IPS-20b (cell line): ENCODE measurements at regions not wholly inside any gene's neighbourhood (a gene's known extent, or its start where the extent isn't known, plus 50 kb on each side); places are given as distances from the start of the nearest gene placed in this dataset.

Experiments
- H3K27ac ChIP-seq: one replicate; pipeline ENCODE4 v1.5.1; 2013; ENCODE audit warnings: low read length
- H3K27me3 ChIP-seq: 2 replicates; pipeline ENCODE4 v1.6.1; 2013; ENCODE audit warnings: mild to moderate bottlenecking, low read length, inconsistent platforms; ENCODE audit not compliant: insufficient read depth
- H3K36me3 ChIP-seq: 2 replicates; pipeline ENCODE4 v1.6.1; 2013; ENCODE audit warnings: low read depth, mild to moderate bottlenecking, inconsistent platforms, low read length, moderate library complexity; ENCODE audit not compliant: insufficient read depth
- H3K4me1 ChIP-seq: 2 replicates; pipeline ENCODE4 v1.6.1; 2013; ENCODE audit warnings: mild to moderate bottlenecking, control low read depth, inconsistent platforms, low read length, moderate library complexity; ENCODE audit not compliant: insufficient read depth
- H3K4me3 ChIP-seq: 2 replicates; pipeline ENCODE4 v1.5.1; 2013; ENCODE audit warnings: mild to moderate bottlenecking, low read length, inconsistent platforms
- H3K9ac ChIP-seq: 2 replicates; pipeline ENCODE4 v1.6.1; 2013; ENCODE audit warnings: low read depth, mild to moderate bottlenecking, inconsistent platforms, low read length, moderate library complexity
- H3K9me3 ChIP-seq: 2 replicates; pipeline ENCODE4 v1.6.1; 2013; ENCODE audit warnings: mild to moderate bottlenecking, low read depth, low read length, inconsistent platforms; ENCODE audit not compliant: insufficient read depth

GRCh38 chr6:147793871-147794643 lies 285.6 kb downstream of the SAMD5 start:
- no peak overlapping the region for H3K27ac ChIP-seq
- H3K36me3 ChIP-seq, result no peaks in the 10 kb centered on the region
- peaks cover 5% of the 10 kb centered on the region; the same call in 1 of the 2 replicates for H3K9me3 ChIP-seq
- no peaks in the 10 kb centered on the region for H3K4me1 ChIP-seq
- H3K4me3 ChIP-seq, result no peak overlapping the region
- no peak overlapping the region for H3K9ac ChIP-seq
- H3K27me3 ChIP-seq, result no peaks in the 10 kb centered on the region

- Histone ChIP-seq H3K4me3 (no peak overlapping the region), H3K9ac (no peak overlapping the region), H3K27me3 (no peaks in the 10 kb centered on the region), H3K27ac (no peak overlapping the region), H3K36me3 (no peaks in the 10 kb centered on the region), H3K9me3 (no peaks in the 10 kb centered on the region; the same call in 1 of the 2 replicates), H3K4me1 (no peaks in the 10 kb centered on the region)
Measured at GRCh38 chr6:147802459-147802858, 294.0 kb downstream of the SAMD5 start.

GRCh38 chr6:147805155-147805554 lies 296.7 kb downstream of the SAMD5 start:
- no peaks in the 10 kb centered on the region; the same call in 1 of the 2 replicates for H3K9me3 ChIP-seq
- H3K27ac ChIP-seq, result no peak overlapping the region
- H3K27me3 ChIP-seq, result no peaks in the 10 kb centered on the region

GRCh38 chr6:147806697-147807096 lies 298.2 kb downstream of the SAMD5 start:
- Histone ChIP-seq H3K36me3 (no peaks in the 10 kb centered on the region), H3K27me3 (no peaks in the 10 kb centered on the region), H3K9ac (no peak overlapping the region), H3K27ac (no peak overlapping the region), H3K4me3 (no peak overlapping the region), H3K4me1 (no peaks in the 10 kb centered on the region), H3K9me3 (no peaks in the 10 kb centered on the region; the same call in 1 of the 2 replicates)

More at GRCh38 chr6:147805155-147805554, 296.7 kb downstream of the SAMD5 start:
- Histone ChIP-seq H3K36me3 (no peaks in the 10 kb centered on the region), H3K9ac (no peak overlapping the region), H3K4me3 (no peak overlapping the region), H3K4me1 (no peaks in the 10 kb centered on the region)

- no peak overlapping the region for H3K9ac ChIP-seq
- H3K4me1 ChIP-seq, result no peaks in the 10 kb centered on the region
- H3K9me3 ChIP-seq, result no peaks in the 10 kb centered on the region; the same call in 1 of the 2 replicates
- no peak overlapping the region for H3K4me3 ChIP-seq
- no peaks in the 10 kb centered on the region for H3K36me3 ChIP-seq
- no peaks in the 10 kb centered on the region for H3K27me3 ChIP-seq
- H3K27ac ChIP-seq, result no peak overlapping the region
Measured at GRCh38 chr6:147808640-147809039, 300.1 kb downstream of the SAMD5 start.

- Histone ChIP-seq H3K4me3 (no peak overlapping the region), H3K36me3 (no peaks in the 10 kb centered on the region), H3K4me1 (no peaks in the 10 kb centered on the region), H3K9ac (no peak overlapping the region), H3K27me3 (no peaks in the 10 kb centered on the region), H3K9me3 (no peaks in the 10 kb centered on the region), H3K27ac (no peak overlapping the region)
Measured at GRCh38 chr6:147811913-147812629, 303.6 kb downstream of the SAMD5 start.

GRCh38 chr6:147817042-147817689 lies 308.7 kb downstream of the SAMD5 start:
- Histone ChIP-seq H3K9me3 (no peaks in the 10 kb centered on the region), H3K27me3 (no peaks in the 10 kb centered on the region), H3K27ac (no peak overlapping the region), H3K4me1 (no peaks in the 10 kb centered on the region), H3K9ac (no peak overlapping the region), H3K36me3 (no peaks in the 10 kb centered on the region), H3K4me3 (no peak overlapping the region)

GRCh38 chr6:147820520-147820919 lies 312.0 kb downstream of the SAMD5 start:
- no peaks in the 10 kb centered on the region for H3K4me1 ChIP-seq
- H3K27me3 ChIP-seq, result no peaks in the 10 kb centered on the region
- no peaks in the 10 kb centered on the region for H3K9me3 ChIP-seq
- no peak overlapping the region for H3K9ac ChIP-seq
- H3K36me3 ChIP-seq, result no peaks in the 10 kb centered on the region
- no peak overlapping the region for H3K4me3 ChIP-seq
- no peak overlapping the region for H3K27ac ChIP-seq

GRCh38 chr6:147821295-147821897 lies 312.9 kb downstream of the SAMD5 start:
- H3K4me3 ChIP-seq, result no peak overlapping the region
- H3K4me1 ChIP-seq, result no peaks in the 10 kb centered on the region
- H3K9me3 ChIP-seq, result no peaks in the 10 kb centered on the region
- H3K27me3 ChIP-seq, result no peaks in the 10 kb centered on the region
- H3K27ac ChIP-seq, result no peak overlapping the region
- H3K36me3 ChIP-seq, result no peaks in the 10 kb centered on the region
- H3K9ac ChIP-seq, result no peak overlapping the region

- Histone ChIP-seq H3K9me3 (no peaks in the 10 kb centered on the region), H3K36me3 (no peaks in the 10 kb centered on the region), H3K9ac (no peak overlapping the region), H3K27me3 (no peaks in the 10 kb centered on the region), H3K4me3 (no peak overlapping the region), H3K4me1 (no peaks in the 10 kb centered on the region), H3K27ac (no peak overlapping the region)
Measured at GRCh38 chr6:147823936-147824335, 315.4 kb downstream of the SAMD5 start.

- H3K36me3 ChIP-seq, result no peaks in the 10 kb centered on the region
- no peaks in the 10 kb centered on the region for H3K27me3 ChIP-seq
- H3K9me3 ChIP-seq, result no peaks in the 10 kb centered on the region
- H3K27ac ChIP-seq, result no peak overlapping the region
- no peak overlapping the region for H3K9ac ChIP-seq
- no peak overlapping the region for H3K4me3 ChIP-seq
- H3K4me1 ChIP-seq, result no peaks in the 10 kb centered on the region
Measured at GRCh38 chr6:147825848-147826247, 317.4 kb downstream of the SAMD5 start.
